Activated CD8-positive, alpha-beta memory T cell treated with anti-CD3 and anti-CD28 coated beads for 36 hours (primary cell): ENCODE measurements at regions not wholly inside any gene's neighbourhood (a gene's known extent, or its start where the extent isn't known, plus 50 kb on each side); places are given as distances from the start of the nearest gene placed in this dataset.
"Not testable (repeated sequence)": the region's sequence is repeated elsewhere in the genome, so short reads cannot be mapped to it uniquely, and the experiment has no call there.

Experiments used
- CTCF ChIA-PET: fragments of 350-600 bp; sonication (Branson Sonifier 250); formaldehyde crosslinking; loops from one replicate; lab custom pipeline; 2021; ENCODE audit warnings: antibody characterized with exemption; lab: Charles Lee
- POLR2A ChIA-PET: fragments of 350-600 bp; sonication (Branson Sonifier 250); formaldehyde crosslinking; loops from one replicate; lab custom pipeline; 2021; ENCODE audit warnings: antibody characterized with exemption; lab: Charles Lee

GRCh38 chr5:60056191-60056590 is 162.7 kb upstream of the PDE4D start:
- CTCF ChIA-PET = no interaction called here
- POLR2A ChIA-PET = no interaction called here

GRCh38 chr5:60055168-60055567 is 161.6 kb upstream of the PDE4D start:
- CTCF ChIA-PET = no interaction called here
- POLR2A ChIA-PET = no interaction called here

- POLR2A ChIA-PET, CTCF ChIA-PET: not testable (repeated sequence)
Observed at GRCh38 chr5:60041996-60042664, 148.6 kb upstream of the PDE4D start.

- CTCF ChIA-PET, POLR2A ChIA-PET: not testable (repeated sequence)
Observed at GRCh38 chr5:60041508-60041907, 148.0 kb upstream of the PDE4D start.

GRCh38 chr5:60036192-60036938 is 142.8 kb upstream of the PDE4D start:
- ChIA-PET POLR2A (no interaction called here), CTCF (no interaction called here)

- ChIA-PET CTCF (no interaction called here), POLR2A (no interaction called here)
Observed at GRCh38 chr5:60026161-60026560, 132.6 kb upstream of the PDE4D start.

- POLR2A ChIA-PET = no interaction called here
- CTCF ChIA-PET = no interaction called here
Observed at GRCh38 chr5:60024104-60024503, 130.6 kb upstream of the PDE4D start.

- POLR2A ChIA-PET = no interaction called here
- CTCF ChIA-PET = no interaction called here
Observed at GRCh38 chr5:60023255-60023654, 129.7 kb upstream of the PDE4D start.

- POLR2A ChIA-PET = no interaction called here
- CTCF ChIA-PET = no interaction called here
Observed at GRCh38 chr5:60020457-60020856, 126.9 kb upstream of the PDE4D start.

- POLR2A ChIA-PET, CTCF ChIA-PET: not testable (repeated sequence)
Observed at GRCh38 chr5:60018960-60019359, 125.4 kb upstream of the PDE4D start.

- POLR2A ChIA-PET = no interaction called here
Observed at GRCh38 chr5:60018091-60018490, 124.6 kb upstream of the PDE4D start.

GRCh38 chr5:60014331-60014730 is 120.8 kb upstream of the PDE4D start:
- ChIA-PET POLR2A (no interaction called here), CTCF (no interaction called here)

More at GRCh38 chr5:60018091-60018490, 124.6 kb upstream of the PDE4D start:
- CTCF ChIA-PET = no interaction called here

- POLR2A ChIA-PET = no interaction called here
- CTCF ChIA-PET = no interaction called here
Observed at GRCh38 chr5:60010853-60011252, 117.3 kb upstream of the PDE4D start.

- POLR2A ChIA-PET = no interaction called here
- CTCF ChIA-PET = no interaction called here
Observed at GRCh38 chr5:60010328-60010727, 116.8 kb upstream of the PDE4D start.

- POLR2A ChIA-PET = no interaction called here
- CTCF ChIA-PET = no interaction called here
Observed at GRCh38 chr5:60007729-60008128, 114.2 kb upstream of the PDE4D start.

- POLR2A ChIA-PET = no interaction called here
- CTCF ChIA-PET = no interaction called here
Observed at GRCh38 chr5:59999056-59999455, 105.5 kb upstream of the PDE4D start.

GRCh38 chr5:59992206-59992605 is 98.7 kb upstream of the PDE4D start:
- ChIA-PET POLR2A (no interaction called here), CTCF (no interaction called here)

GRCh38 chr5:59988396-59988795 is 94.9 kb upstream of the PDE4D start:
- ChIA-PET CTCF (no interaction called here), POLR2A (no interaction called here)

- CTCF ChIA-PET = no interaction called here
- POLR2A ChIA-PET = no interaction called here
Observed at GRCh38 chr5:59976342-59976741, 82.8 kb upstream of the PDE4D start.

- ChIA-PET CTCF (no interaction called here), POLR2A (no interaction called here)
Observed at GRCh38 chr5:59972043-59972442, 78.5 kb upstream of the PDE4D start.

- ChIA-PET CTCF (no interaction called here), POLR2A (no interaction called here)
Observed at GRCh38 chr5:59959330-59959729, 65.8 kb upstream of the PDE4D start.
